Stimulated activated CD8-positive, alpha-beta memory T cell treated with anti-CD3 and anti-CD28 coated beads, Interleukin-12 subunit alpha, Interleukin-12 subunit beta, amount 100 ng/mL, for 4 hours (primary cell): ENCODE measurements at regions not wholly inside any gene's neighbourhood (a gene's known extent, or its start where the extent isn't known, plus 50 kb on each side); places are given as distances from the start of the nearest gene placed in this dataset.
A peak's percentile ranks its signal among the peaks of the same experiment; 100 is the strongest.
"Not testable (repeated sequence)": the region's sequence is repeated elsewhere in the genome, so short reads cannot be mapped to it uniquely, and the experiment has no call there.

Source experiments
- DNase-seq: peaks from one replicate; pipeline ENCODE4 v3.0.0-alpha.2; 2020; ENCODE audit warnings: low read depth

- DNase-seq = no peak
These were observed 126.1 kb downstream of the PPIAL4G start for GRCh38 chr1:148357037-148357436.

DNA sequence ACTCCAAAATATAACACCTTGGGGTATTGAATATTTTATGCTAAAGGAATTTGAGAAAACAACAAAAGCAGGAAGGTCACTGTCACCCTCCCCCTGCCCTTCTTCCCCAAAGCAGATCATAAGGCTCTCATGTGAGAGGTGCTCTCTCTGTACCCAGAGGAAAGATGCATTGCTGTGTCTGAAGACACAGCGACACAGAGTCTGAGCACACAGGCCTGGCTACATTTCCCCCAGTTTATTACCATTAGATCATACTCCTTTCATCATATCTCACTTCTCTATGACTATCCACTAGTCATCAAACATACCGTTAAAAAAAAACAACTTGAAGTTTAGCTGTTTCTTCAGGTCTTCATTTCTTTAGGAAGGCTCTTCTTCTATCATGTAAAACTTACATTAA is 127.1 kb downstream of the PPIAL4G start:
- DNase-seq = no peak

DNA sequence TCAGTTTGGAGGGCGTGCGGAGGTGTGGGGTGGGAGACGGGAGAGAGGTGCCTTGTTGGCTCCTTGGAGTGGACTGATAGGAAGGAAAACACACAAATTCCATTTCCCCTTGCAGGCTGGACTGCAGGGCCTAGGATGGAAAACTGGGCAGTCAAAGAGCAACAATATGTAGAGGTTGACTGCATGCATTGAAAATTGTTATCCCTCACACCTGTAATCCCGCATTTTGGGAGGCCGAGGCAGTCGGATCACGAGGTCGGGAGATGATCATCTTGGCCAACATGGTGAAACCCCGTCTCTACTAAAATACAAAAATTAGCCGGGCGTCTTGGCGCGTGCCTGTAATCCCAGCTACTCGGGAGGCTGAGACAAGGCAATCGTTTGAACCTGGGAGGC is 128.2 kb downstream of the PPIAL4G start:
- DNase-seq = no peak

DNA sequence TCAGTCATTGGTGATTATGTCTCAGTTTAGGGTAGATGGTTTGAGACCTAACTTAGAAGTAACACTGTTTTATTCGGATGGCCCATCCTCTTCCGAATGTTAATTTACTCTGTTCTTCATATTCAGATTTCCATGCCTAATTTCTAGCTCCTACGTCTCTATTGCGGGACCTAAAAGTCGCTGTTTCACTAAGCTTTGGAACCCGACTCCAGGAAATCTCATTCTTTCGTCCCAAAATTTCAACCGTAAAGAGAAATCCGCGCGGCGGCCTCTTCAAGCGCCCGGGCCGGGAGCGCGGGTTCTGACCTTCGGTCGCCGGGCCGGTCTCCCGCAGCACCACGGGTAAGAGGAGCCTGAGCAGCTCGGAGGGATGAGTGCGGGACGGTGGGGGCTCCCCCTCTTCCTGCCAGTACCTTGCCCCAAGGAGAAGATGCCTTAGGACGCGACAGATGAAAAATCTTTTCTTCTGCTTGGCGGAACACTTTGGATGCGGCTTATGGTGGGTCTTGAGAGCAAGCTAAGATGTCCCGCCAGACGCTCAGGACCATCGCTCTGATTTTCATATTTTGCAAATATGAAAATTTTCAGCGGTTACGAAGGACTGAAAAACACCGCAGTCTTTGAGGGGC is 128.7 kb downstream of the PPIAL4G start:
- DNase-seq = no peak

DNA sequence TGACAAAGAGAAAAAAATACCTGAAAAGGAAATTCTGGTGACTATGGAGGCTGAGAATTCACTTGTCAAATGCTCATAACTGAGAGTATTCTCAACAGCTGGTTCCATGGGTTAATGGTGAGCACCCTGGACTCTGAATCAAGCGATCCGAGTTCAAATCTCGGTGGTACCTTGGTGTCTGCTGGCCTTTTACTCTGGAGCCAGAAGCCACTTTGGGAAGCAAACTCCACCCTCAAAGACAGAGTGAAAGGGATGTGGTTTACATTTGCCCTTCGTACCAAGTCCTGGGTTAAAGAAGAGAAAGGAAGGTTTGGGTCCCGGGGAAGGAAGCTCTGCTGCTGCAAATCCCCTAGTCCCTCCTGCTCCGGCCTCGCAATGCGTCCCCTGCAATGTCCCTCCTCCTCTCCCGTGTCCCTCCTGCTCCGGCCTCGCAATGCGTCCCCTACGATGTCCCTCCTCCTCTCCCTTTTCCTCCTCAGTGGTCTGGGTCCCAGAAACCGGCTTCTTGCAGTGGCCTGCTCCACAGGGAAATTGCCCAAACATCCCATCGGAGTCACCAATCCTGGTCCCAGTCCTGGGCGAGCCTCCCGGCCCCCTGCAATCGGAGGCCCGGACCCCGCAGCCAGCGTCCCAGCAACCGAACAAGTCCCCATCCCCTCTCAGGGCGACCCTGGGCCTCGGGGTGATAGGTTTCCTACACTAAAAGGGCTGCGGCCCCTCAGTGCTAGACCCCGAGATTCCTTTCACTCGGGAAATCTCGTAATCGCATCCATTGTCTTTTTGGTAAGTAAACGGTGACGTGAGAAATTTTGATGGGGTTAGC is 129.4 kb downstream of the PPIAL4G start:
- DNase-seq = no peak

- no peak for DNase-seq
These were observed 130.5 kb downstream of the PPIAL4G start for GRCh38 chr1:148352470-148353053.

DNA sequence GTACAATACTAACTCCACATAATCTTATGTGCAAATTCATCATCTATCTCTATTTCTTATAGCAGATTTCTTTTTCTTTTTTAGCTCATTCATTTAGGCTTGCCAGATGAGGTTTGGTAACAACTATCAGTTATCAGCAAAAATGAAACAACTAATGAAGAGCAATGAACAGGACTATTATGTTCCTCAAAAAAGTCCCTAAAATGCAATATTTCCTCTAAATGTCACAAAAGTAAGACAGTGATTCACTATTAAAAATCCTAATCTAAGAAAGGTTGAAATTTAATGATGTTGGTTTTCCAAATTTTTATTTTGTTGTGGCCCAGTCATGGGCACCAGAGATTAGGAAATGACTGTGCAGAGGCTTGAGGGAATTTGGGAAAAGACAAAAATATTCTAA is 135.3 kb downstream of the PPIAL4G start:
- DNase-seq = no peak

- DNase-seq = not testable (repeated sequence)
These were observed 137.4 kb downstream of the PPIAL4G start for GRCh38 chr1:148345659-148346151.

GRCh38 chr1:148344651-148345050 is 138.5 kb downstream of the PPIAL4G start:
- not testable (repeated sequence) for DNase-seq

GRCh38 chr1:148341729-148342128 is 141.4 kb downstream of the PPIAL4G start:
- DNase-seq = not testable (repeated sequence)

GRCh38 chr1:148336121-148336918 is 146.8 kb downstream of the PPIAL4G start:
- not testable (repeated sequence) for DNase-seq

GRCh38 chr1:148334339-148335130 is 148.6 kb downstream of the PPIAL4G start:
- peak; percentile 54 for DNase-seq

DNA sequence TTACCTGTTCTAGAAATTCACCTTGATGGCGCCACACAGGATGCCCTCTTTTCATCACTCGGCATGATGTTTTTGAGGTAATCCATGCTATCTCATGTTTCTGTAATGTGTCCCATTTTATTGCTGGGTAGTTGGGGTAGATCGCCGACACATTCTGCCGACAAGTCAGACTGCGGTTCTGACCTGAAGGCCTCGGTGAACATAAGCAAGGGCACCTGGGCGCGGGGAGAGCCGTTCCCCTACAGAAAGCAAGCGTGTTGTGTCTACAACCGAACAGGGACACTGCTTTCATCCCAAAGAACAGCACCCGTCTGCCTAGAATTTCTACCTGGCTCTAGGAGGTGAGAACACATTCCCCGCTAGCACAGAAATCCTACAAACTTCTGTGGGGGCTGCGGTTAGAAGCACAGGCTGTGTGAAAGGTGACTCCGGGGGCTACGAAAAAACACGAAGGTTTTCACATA is 149.2 kb downstream of the PPIAL4G start:
- no peak for DNase-seq

DNA sequence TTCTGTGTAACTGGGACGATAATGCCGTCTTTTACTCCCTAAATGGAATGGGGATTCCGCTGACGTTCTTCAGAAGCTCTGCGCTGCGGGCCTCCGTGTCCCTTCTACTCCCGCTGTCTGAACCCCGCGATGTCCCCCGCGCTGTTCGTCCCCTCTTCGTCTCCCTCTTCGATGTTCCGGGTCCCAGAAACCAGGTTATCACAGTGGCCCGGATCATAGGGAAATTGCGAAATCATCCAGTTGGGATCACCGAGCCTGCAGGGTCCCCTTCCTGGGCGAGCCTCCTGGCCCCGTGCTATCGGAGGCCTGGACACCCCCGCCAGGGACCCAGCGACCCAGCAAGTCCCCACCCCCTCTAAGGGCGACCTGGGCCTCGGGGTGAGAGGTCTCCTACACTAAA is 154.2 kb downstream of the PPIAL4G start:
- no peak for DNase-seq

GRCh38 chr1:148325031-148325430 is 158.1 kb downstream of the PPIAL4G start:
- DNase-seq = not testable (repeated sequence)

- not testable (repeated sequence) for DNase-seq
These were observed 158.6 kb downstream of the PPIAL4G start for GRCh38 chr1:148324465-148324864.

GRCh38 chr1:148320079-148320478 is 163.0 kb downstream of the PPIAL4G start:
- not testable (repeated sequence) for DNase-seq

- DNase-seq = no peak
These were observed 164.2 kb downstream of the PPIAL4G start for GRCh38 chr1:148318904-148319242.

- peak; percentile 33 for DNase-seq
These were observed 164.8 kb downstream of the PPIAL4G start for GRCh38 chr1:148318123-148318903.

GRCh38 chr1:148317288-148317985 is 165.4 kb upstream of the NBPF11 start:
- DNase-seq = no peak
